ENCODE measurements at regions not wholly inside any gene's neighbourhood (a gene's known extent, or its start where the extent isn't known, plus 50 kb on each side); places are given as distances from the start of the nearest gene placed in this dataset.

DNA sequence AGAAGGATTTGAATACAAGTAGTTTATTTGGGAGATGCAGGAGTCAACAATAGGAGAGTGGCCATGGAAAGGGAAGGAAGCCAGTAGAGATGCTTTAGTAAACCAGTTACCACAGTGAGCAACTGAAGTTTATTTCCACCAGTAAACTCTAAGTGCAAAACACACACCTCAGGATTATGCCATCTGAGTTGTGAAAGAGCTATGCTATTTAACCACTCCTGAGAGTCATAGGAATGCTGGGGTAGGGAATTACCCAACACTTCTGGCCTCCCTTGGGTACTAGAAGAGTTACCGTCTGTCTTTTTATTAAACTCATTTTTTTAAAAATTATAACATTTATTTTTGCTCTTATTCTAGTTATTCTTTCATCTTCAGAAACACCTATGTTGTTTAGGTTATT lies 834.6 kb upstream of the AMOT start:
- H3K4me1 Mint-ChIP-seq, result no peaks in the 10 kb centered on the region
- DNase-seq, result no peak
- no peak overlapping the region for H3K27ac Mint-ChIP-seq
- ChIA-PET CTCF (no interaction called here), POLR2A (no interaction called here)
- no peak overlapping the region for H3K4me3 Mint-ChIP-seq
- no peaks in the 10 kb centered on the region for H3K27me3 Mint-ChIP-seq
- H3K9me3 Mint-ChIP-seq, result no peaks in the 10 kb centered on the region
- H3K36me3 Mint-ChIP-seq (ENCODE audit: low read depth), result no peaks in the 10 kb centered on the region

GRCh38 chrX:113651306-113651705 lies 810.7 kb upstream of the AMOT start:
- DNase-seq, result no peak
- Mint-ChIP-seq H3K27ac (no peak overlapping the region), H3K27me3 (no peaks in the 10 kb centered on the region), H3K36me3 (ENCODE audit: low read depth) (no peaks in the 10 kb centered on the region), H3K4me3 (no peak overlapping the region), H3K4me1 (no peaks in the 10 kb centered on the region), H3K9me3 (peaks cover 2% of the 10 kb centered on the region)
- CTCF ChIA-PET, result no interaction called here
- POLR2A ChIA-PET, result no interaction called here

- Mint-ChIP-seq H3K27me3 (no peaks in the 10 kb centered on the region), H3K4me1 (no peaks in the 10 kb centered on the region), H3K9me3 (peaks cover 2% of the 10 kb centered on the region), H3K4me3 (no peak overlapping the region), H3K27ac (no peak overlapping the region), H3K36me3 (ENCODE audit: low read depth) (no peaks in the 10 kb centered on the region)
- ChIA-PET POLR2A (no interaction called here), CTCF (no interaction called here)
- no peak for DNase-seq
Observed at GRCh38 chrX:113644426-113644825, 803.8 kb upstream of the AMOT start.

DNA sequence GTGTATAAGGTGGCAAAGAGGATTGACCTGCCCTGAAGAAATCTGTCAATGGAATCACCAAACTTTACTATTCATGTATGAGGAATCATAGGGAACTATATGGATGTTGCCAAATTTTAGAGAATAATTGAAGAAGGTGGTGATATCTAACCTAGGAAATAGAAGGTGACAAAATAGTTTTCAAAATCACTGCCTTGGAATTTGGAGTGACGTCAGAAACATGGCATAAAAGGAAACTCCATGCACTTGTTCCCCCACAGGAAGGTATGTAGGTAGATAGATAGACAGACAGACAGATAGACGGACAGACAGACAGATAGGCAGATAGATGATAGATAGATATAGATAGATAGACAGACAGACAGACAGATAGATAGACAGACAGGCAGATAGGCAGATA lies 793.9 kb upstream of the AMOT start:
- Mint-ChIP-seq H3K27me3 (no peaks in the 10 kb centered on the region), H3K27ac (no peak overlapping the region), H3K36me3 (ENCODE audit: low read depth) (no peaks in the 10 kb centered on the region), H3K4me1 (no peaks in the 10 kb centered on the region), H3K9me3 (no peaks in the 10 kb centered on the region), H3K4me3 (no peak overlapping the region)
- CTCF ChIA-PET, result no interaction called here
- DNase-seq, result no peak
- POLR2A ChIA-PET, result no interaction called here

- ChIA-PET CTCF (no interaction called here), POLR2A (no interaction called here)
- H3K4me3 Mint-ChIP-seq, result no peak overlapping the region
- no peaks in the 10 kb centered on the region for H3K9me3 Mint-ChIP-seq
- H3K4me1 Mint-ChIP-seq, result no peaks in the 10 kb centered on the region
- no peaks in the 10 kb centered on the region for H3K27me3 Mint-ChIP-seq
- H3K27ac Mint-ChIP-seq, result no peak overlapping the region
- no peak for DNase-seq
- no peaks in the 10 kb centered on the region for H3K36me3 Mint-ChIP-seq (ENCODE audit: low read depth)
Observed at GRCh38 chrX:113629326-113629725, 788.7 kb upstream of the AMOT start.

GRCh38 chrX:113594123-113594841 lies 753.7 kb upstream of the AMOT start:
- POLR2A ChIA-PET, result no interaction called here
- CTCF ChIA-PET, result no interaction called here
- Mint-ChIP-seq H3K27ac (no peak overlapping the region), H3K9me3 (peaks cover 4% of the 10 kb centered on the region), H3K27me3 (no peaks in the 10 kb centered on the region), H3K36me3 (ENCODE audit: low read depth) (no peaks in the 10 kb centered on the region), H3K4me3 (no peak overlapping the region), H3K4me1 (no peaks in the 10 kb centered on the region)
- DNase-seq, result no peak

- no peak for DNase-seq
- H3K4me3 Mint-ChIP-seq, result no peak overlapping the region
- H3K27me3 Mint-ChIP-seq, result no peaks in the 10 kb centered on the region
- H3K36me3 Mint-ChIP-seq (ENCODE audit: low read depth), result no peaks in the 10 kb centered on the region
- H3K9me3 Mint-ChIP-seq, result peaks cover 2% of the 10 kb centered on the region
- POLR2A ChIA-PET, result no interaction called here
- no peak overlapping the region for H3K27ac Mint-ChIP-seq
- CTCF ChIA-PET, result no interaction called here
- H3K4me1 Mint-ChIP-seq, result no peaks in the 10 kb centered on the region
Observed at GRCh38 chrX:113586281-113586898, 745.8 kb upstream of the AMOT start.

GRCh38 chrX:113580486-113580885 lies 739.9 kb upstream of the AMOT start:
- no peak overlapping the region for H3K4me3 Mint-ChIP-seq
- CTCF ChIA-PET, result no interaction called here

DNA sequence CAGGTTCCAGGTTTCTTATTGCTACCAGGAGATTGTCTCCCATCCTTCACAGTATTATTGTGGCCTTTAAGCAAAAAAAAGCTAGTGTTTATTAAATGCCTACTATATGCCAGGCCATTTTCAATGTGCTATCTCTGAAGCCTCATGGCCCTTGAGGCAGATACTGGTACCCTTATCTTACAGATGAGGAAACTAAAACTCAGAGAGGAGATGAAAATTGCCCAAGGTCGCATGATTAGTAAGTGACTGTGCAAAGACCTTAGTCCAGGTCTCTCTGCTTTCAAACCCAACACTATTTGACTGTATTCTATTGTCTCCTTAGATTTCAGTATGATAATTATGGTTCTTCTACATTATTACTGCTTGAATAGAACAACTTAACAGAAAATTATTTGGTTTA lies 717.9 kb upstream of the AMOT start:
- ChIA-PET CTCF (no interaction called here), POLR2A (no interaction called here)
- no peaks in the 10 kb centered on the region for H3K36me3 Mint-ChIP-seq (ENCODE audit: low read depth)
- no peaks in the 10 kb centered on the region for H3K9me3 Mint-ChIP-seq
- H3K4me3 Mint-ChIP-seq, result no peak overlapping the region
- no peak for DNase-seq
- H3K4me1 Mint-ChIP-seq, result no peaks in the 10 kb centered on the region
- no peaks in the 10 kb centered on the region for H3K27me3 Mint-ChIP-seq
- no peak overlapping the region for H3K27ac Mint-ChIP-seq

More at GRCh38 chrX:113580486-113580885, 739.9 kb upstream of the AMOT start:
- POLR2A ChIA-PET, result no interaction called here
- H3K27ac Mint-ChIP-seq, result no peak overlapping the region
- no peak for DNase-seq
- peaks cover 6% of the 10 kb centered on the region for H3K9me3 Mint-ChIP-seq
- H3K4me1 Mint-ChIP-seq, result no peaks in the 10 kb centered on the region
- H3K27me3 Mint-ChIP-seq, result no peaks in the 10 kb centered on the region
- H3K36me3 Mint-ChIP-seq (ENCODE audit: low read depth), result no peaks in the 10 kb centered on the region

DNA sequence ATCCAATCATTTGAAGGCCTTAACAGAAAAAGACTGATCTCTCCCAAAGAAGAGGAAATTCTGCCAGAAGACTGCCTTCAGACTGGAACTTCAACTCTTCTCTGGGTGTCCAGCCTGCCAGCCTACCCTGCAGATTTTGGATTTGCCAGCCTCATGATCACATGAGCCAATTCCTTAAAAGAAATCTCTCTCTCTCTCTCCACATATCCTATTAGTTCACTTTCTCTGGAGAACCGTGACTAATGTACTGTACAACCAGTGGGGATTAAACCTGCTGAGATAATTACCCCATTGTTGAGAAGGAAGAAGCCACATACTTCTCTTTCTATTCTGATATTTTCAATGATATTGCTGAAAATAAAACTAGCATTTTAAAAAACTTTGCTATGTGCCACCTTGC lies 711.3 kb upstream of the AMOT start:
- CTCF ChIA-PET, result no interaction called here
- no peak overlapping the region for H3K4me3 Mint-ChIP-seq
- H3K9me3 Mint-ChIP-seq, result no peaks in the 10 kb centered on the region
- no peak overlapping the region for H3K27ac Mint-ChIP-seq
- no peaks in the 10 kb centered on the region for H3K36me3 Mint-ChIP-seq (ENCODE audit: low read depth)
- POLR2A ChIA-PET, result no interaction called here
- no peaks in the 10 kb centered on the region for H3K4me1 Mint-ChIP-seq
- H3K27me3 Mint-ChIP-seq, result no peaks in the 10 kb centered on the region
- no peak for DNase-seq

DNA sequence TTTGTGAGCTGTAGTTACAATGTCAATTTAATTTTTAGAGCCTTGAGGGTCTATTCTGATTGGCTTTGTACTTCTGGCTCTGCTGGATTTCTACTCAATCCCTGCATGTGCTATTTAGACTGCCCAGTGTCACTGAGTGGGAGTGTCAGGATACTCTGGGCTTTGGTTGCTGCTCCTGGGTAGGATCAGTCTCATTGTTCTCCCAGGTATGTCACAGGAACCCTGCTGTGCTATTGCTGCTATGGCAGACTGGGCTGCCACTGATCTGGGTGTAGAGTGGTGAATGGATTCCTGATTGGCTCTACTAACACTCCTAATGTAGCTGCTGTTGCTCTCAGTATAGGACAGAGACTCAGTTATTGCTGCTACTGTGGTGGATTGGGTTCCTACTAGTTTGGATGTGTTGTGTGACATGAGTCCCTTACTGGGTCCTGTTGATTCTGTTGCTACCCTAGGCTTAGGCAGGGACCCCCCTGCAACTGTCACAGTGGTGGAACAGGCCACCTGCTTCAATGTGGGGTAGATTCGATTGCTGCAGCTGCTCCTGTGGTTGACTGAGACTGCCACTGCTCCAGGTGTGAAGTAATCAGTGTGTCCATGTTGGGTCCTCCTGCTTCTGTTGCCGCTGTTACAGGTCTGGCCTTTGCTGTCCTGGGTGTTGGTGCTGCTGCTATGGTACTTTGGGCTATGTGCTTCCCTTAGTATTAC lies 707.8 kb upstream of the AMOT start:
- no peak for DNase-seq
- Mint-ChIP-seq H3K4me1 (no peaks in the 10 kb centered on the region), H3K27ac (no peak overlapping the region), H3K27me3 (no peaks in the 10 kb centered on the region), H3K4me3 (no peak overlapping the region), H3K36me3 (ENCODE audit: low read depth) (no peaks in the 10 kb centered on the region), H3K9me3 (no peaks in the 10 kb centered on the region)
- POLR2A ChIA-PET, result no interaction called here
- CTCF ChIA-PET, result no interaction called here

DNA sequence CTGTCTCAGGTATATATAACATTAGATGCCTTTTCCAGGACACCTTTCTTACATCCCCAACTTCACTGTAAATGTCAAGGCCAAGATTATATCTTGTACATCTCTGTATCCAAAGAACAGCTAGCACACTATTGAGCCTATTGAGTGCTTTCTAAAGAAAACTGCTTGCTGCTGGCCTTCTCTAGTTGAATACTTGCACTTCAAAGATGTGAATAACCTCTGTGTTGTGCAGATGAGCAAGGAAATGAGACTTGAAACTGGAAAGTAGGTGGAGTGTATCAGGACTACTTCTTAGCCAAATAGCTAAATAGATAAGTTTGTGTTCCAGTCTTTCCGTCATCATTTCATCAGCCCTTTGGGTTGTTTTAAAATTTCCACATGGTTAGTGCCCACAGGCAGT lies 704.4 kb upstream of the AMOT start:
- no peak overlapping the region for H3K4me3 Mint-ChIP-seq
- no peak overlapping the region for H3K27ac Mint-ChIP-seq
- no peaks in the 10 kb centered on the region for H3K9me3 Mint-ChIP-seq
- no peak for DNase-seq
- H3K27me3 Mint-ChIP-seq, result no peaks in the 10 kb centered on the region
- no peaks in the 10 kb centered on the region for H3K4me1 Mint-ChIP-seq
- CTCF ChIA-PET, result no interaction called here
- H3K36me3 Mint-ChIP-seq (ENCODE audit: low read depth), result no peaks in the 10 kb centered on the region
- POLR2A ChIA-PET, result no interaction called here

GRCh38 chrX:113539599-113540356 lies 699.1 kb upstream of the AMOT start:
- Mint-ChIP-seq H3K27me3 (no peaks in the 10 kb centered on the region), H3K27ac (no peak overlapping the region), H3K4me3 (no peak overlapping the region), H3K9me3 (no peaks in the 10 kb centered on the region), H3K4me1 (no peaks in the 10 kb centered on the region), H3K36me3 (ENCODE audit: low read depth) (no peaks in the 10 kb centered on the region)
- ChIA-PET CTCF (no interaction called here), POLR2A (no interaction called here)
- no peak for DNase-seq
